ENCODE measurements at regions not wholly inside any gene's neighbourhood (a gene's known extent, or its start where the extent isn't known, plus 50 kb on each side); places are given as distances from the start of the nearest gene placed in this dataset.

DNA sequence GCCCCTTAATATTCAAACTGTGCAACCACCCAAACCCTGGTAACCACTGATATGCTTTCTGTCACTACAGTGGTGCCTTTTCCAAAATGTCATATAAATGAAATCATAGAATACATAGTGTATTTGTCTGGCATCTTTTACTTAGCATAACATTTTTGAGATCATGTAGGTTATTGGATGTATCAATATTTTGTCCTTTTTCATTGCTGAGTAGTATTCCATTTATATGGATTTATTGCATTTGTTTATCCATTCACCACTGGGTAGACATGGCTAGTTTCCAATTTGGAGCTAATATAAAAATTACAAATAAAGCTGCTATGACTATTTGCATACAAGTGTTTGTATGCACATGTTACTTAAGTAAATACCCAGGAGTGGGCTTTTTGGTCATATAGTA lies 121.6 kb downstream of the TMEM144 start:
- TF ChIP-seq, protein P1, sequence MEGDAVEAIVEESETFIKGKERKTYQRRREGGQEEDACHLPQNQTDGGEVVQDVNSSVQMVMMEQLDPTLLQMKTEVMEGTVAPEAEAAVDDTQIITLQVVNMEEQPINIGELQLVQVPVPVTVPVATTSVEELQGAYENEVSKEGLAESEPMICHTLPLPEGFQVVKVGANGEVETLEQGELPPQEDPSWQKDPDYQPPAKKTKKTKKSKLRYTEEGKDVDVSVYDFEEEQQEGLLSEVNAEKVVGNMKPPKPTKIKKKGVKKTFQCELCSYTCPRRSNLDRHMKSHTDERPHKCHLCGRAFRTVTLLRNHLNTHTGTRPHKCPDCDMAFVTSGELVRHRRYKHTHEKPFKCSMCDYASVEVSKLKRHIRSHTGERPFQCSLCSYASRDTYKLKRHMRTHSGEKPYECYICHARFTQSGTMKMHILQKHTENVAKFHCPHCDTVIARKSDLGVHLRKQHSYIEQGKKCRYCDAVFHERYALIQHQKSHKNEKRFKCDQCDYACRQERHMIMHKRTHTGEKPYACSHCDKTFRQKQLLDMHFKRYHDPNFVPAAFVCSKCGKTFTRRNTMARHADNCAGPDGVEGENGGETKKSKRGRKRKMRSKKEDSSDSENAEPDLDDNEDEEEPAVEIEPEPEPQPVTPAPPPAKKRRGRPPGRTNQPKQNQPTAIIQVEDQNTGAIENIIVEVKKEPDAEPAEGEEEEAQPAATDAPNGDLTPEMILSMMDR (conservative IDR thresholded peaks at IDR 0.05 in 1 of 2, IDR thresholded peaks at IDR 0.05 in 1 of 2; ENCODE audit: extremely low read depth in 1 of 2, insufficient read depth in 1 of 2, low read depth in 1 of 2, low read length in 2 of 2), result no peak
- TF ChIP-seq EZH2 (IDR thresholded peaks at IDR 0.05; ENCODE audit: borderline replicate concordance, low read length), result no peak
